NB4 (cell line): ENCODE measurements at regions not wholly inside any gene's neighbourhood (a gene's known extent, or its start where the extent isn't known, plus 50 kb on each side); places are given as distances from the start of the nearest gene placed in this dataset.

ENCODE experiments used
- CTCF ChIP-seq: IDR thresholded peaks from one replicate; pipeline ENCODE4 v1.5.1; 2012; ENCODE audit warnings: low read depth, low read length
- MAX ChIP-seq: IDR thresholded peaks from 2 replicates; pipeline ENCODE4 v1.6.1; 2011; ENCODE audit warnings: low read depth, low read length
- MYC ChIP-seq: IDR thresholded peaks from 2 replicates; pipeline ENCODE4 v1.6.1; 2011; ENCODE audit warnings: low read depth, low read length
- POLR2A ChIP-seq: IDR thresholded peaks from 2 replicates; pipeline ENCODE4 v1.6.1; 2011; ENCODE audit warnings: mild to moderate bottlenecking; ENCODE audit not compliant: insufficient read length; ENCODE audit errors: extremely low read depth

DNA sequence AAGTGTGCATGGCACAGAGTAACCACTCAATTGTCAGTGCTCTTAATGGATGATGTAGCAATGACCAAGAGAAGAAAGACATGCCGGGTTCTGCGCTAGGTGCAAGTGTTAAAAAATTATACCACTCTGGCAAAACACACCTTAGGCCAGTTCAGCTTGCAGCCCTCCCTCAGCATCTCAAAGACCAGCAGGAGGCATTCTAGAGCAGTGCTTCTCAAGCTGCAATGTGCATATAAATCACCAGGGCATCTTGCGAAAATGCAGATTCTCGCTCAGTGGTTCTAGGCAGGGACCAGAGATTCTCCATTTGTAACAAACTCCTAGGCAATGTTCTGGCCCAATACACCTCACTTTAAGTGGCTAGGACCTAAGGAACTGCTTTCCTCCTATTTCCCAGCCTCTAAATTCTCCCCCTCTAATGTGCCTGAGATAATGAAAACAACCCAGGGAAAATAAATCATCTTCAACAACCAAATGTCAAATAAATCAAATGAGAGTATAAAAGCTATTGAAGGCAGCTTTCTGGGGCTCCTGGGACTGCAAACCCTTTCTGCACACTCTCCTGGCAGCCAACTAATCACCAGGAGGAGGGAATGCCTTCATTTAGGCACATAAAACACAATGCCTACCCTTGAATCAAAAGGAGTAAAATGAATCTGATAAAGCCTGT lies 337.2 kb upstream of the API5 start:
- TF ChIP-seq CTCF (peak; percentile 12), MAX (no peak), POLR2A (no peak), MYC (no peak)
